Fibroblast of mammary gland (primary cell): ENCODE measurements at regions not wholly inside any gene's neighbourhood (a gene's known extent, or its start where the extent isn't known, plus 50 kb on each side); places are given as distances from the start of the nearest gene placed in this dataset.

Experiments
- DNase-seq: peaks from one replicate; pipeline ENCODE4 v3.0.0-alpha.2; 2010; ENCODE audit warnings: low read depth
- H3K4me3 ChIP-seq: 2 replicates; pipeline ENCODE4 v1.5.1; 2011; ENCODE audit warnings: low read depth, mild to moderate bottlenecking, low read length, moderate library complexity; ENCODE audit not compliant: control insufficient read depth
- TF ChIP-seq, protein P1 (sequence below): conservative IDR thresholded peaks from 2 replicates; pipeline ENCODE4 v1.5.1; 2011; ENCODE audit warnings: low read depth, low read length, inconsistent platforms; ENCODE audit not compliant: control insufficient read depth, insufficient read depth

- TF ChIP-seq, protein P1, sequence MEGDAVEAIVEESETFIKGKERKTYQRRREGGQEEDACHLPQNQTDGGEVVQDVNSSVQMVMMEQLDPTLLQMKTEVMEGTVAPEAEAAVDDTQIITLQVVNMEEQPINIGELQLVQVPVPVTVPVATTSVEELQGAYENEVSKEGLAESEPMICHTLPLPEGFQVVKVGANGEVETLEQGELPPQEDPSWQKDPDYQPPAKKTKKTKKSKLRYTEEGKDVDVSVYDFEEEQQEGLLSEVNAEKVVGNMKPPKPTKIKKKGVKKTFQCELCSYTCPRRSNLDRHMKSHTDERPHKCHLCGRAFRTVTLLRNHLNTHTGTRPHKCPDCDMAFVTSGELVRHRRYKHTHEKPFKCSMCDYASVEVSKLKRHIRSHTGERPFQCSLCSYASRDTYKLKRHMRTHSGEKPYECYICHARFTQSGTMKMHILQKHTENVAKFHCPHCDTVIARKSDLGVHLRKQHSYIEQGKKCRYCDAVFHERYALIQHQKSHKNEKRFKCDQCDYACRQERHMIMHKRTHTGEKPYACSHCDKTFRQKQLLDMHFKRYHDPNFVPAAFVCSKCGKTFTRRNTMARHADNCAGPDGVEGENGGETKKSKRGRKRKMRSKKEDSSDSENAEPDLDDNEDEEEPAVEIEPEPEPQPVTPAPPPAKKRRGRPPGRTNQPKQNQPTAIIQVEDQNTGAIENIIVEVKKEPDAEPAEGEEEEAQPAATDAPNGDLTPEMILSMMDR: no peak
Observed at GRCh38 chr1:112056354-112056753, 66.9 kb upstream of the KCND3 start.

GRCh38 chr1:112057736-112058135 is 68.3 kb upstream of the KCND3 start:
- H3K4me3 ChIP-seq: no peak overlapping the region
- DNase-seq: no peak
- TF ChIP-seq, protein P1: no peak

More at GRCh38 chr1:112056354-112056753, 66.9 kb upstream of the KCND3 start:
- DNase-seq: no peak
- no peak overlapping the region for H3K4me3 ChIP-seq

GRCh38 chr1:112058815-112059450 is 69.5 kb upstream of the KCND3 start:
- no peak overlapping the region for H3K4me3 ChIP-seq
- DNase-seq: no peak
- TF ChIP-seq, protein P1: no peak

- TF ChIP-seq, protein P1: no peak
- DNase-seq: no peak
- H3K4me3 ChIP-seq: no peak overlapping the region
Observed at GRCh38 chr1:112059679-112060078, 70.2 kb upstream of the KCND3 start.

GRCh38 chr1:112060261-112060660 is 70.8 kb upstream of the KCND3 start:
- DNase-seq: no peak
- TF ChIP-seq, protein P1: no peak
- H3K4me3 ChIP-seq: no peak overlapping the region

DNA sequence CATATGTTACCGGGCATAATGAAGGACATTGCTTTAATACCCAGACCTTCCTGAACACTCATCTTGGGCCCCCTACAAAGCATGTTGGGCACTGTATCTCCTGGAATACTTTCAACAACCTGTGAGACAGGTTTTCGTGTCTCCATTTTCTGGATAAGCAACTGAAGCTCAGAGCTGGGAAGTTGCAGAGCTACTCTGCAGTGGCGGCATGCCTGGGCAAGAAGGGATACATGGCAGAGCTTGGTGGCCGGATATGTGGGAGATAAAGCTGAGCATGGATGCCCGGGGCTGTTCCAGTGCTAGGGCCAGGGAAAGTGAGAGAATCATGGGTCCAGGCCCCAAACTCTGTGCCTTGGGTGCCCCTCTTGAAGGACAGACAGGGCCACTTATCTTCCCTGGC is 71.6 kb upstream of the KCND3 start:
- TF ChIP-seq, protein P1: no peak
- no peak for DNase-seq
- no peak overlapping the region for H3K4me3 ChIP-seq
